Ovary (tissue), 3 donors: ENCODE measurements at regions not wholly inside any gene's neighbourhood (a gene's known extent, or its start where the extent isn't known, plus 50 kb on each side); places are given as distances from the start of the nearest gene placed in this dataset.
"Not testable (repeated sequence)": the region's sequence is repeated elsewhere in the genome, so short reads cannot be mapped to it uniquely, and the experiment has no call there.

Source experiments
- EP300 ChIP-seq: sonication (generic); formaldehyde crosslinking; IDR thresholded peaks from one replicate; pipeline ENCODE4 v1.6.1; 2017; ENCODE audit warnings: antibody characterized with exemption
- POLR2A ChIP-seq: fragments of 450-650 bp; IDR thresholded peaks from one replicate; pipeline ENCODE4 v1.6.1; 2017; ENCODE audit warnings: antibody characterized with exemption, mild to moderate bottlenecking, moderate library complexity
- TF ChIP-seq, protein P1 (sequence below), 3 donors: fragments of 450-650 bp in 2 of 3; fragments of 200-600 bp in 1 of 3; IDR thresholded peaks; one replicate each; pipeline versions ENCODE4 v1.5.1 to v1.8.0; 2016 to 2022; ENCODE audit warnings: antibody characterized with exemption in 3 of 3, mild to moderate bottlenecking in 1 of 3
- donor health status: DM: no; HTN: no; CAD: no.

DNA sequence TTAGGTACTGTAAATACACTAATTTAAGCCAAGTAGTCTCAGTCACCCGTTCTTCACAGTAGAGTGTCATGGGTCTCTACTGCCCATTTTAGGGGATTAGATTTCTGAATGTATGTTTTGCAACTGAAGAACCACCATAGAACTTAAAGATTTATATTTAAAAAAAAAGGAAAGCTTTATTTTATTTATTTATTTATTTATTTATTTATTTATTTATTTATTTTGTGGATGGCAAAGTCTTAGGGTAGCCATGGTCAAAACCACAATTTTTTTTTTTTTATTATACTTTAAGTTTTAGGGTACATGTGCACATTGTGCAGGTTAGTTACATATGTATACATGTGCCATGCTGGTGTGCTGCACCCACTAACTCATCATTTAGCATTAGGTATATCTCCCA lies 960.4 kb upstream of the COX7C start:
- TF ChIP-seq, protein P1, sequence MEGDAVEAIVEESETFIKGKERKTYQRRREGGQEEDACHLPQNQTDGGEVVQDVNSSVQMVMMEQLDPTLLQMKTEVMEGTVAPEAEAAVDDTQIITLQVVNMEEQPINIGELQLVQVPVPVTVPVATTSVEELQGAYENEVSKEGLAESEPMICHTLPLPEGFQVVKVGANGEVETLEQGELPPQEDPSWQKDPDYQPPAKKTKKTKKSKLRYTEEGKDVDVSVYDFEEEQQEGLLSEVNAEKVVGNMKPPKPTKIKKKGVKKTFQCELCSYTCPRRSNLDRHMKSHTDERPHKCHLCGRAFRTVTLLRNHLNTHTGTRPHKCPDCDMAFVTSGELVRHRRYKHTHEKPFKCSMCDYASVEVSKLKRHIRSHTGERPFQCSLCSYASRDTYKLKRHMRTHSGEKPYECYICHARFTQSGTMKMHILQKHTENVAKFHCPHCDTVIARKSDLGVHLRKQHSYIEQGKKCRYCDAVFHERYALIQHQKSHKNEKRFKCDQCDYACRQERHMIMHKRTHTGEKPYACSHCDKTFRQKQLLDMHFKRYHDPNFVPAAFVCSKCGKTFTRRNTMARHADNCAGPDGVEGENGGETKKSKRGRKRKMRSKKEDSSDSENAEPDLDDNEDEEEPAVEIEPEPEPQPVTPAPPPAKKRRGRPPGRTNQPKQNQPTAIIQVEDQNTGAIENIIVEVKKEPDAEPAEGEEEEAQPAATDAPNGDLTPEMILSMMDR (IDR thresholded peaks at IDR 0.05): not testable (repeated sequence)
- TF ChIP-seq EP300, POLR2A: not testable (repeated sequence)
